Heart left ventricle (tissue), 16 donors: ENCODE measurements at regions not wholly inside any gene's neighbourhood (a gene's known extent, or its start where the extent isn't known, plus 50 kb on each side); places are given as distances from the start of the nearest gene placed in this dataset.
A peak's percentile ranks its signal among the peaks of the same experiment; 100 is the strongest.
"Not testable (repeated sequence)": the region's sequence is repeated elsewhere in the genome, so short reads cannot be mapped to it uniquely, and the experiment has no call there.

ENCODE experiments used
- ATAC-seq, 4 donors: fragments of 200-7000 bp; cut with Tn5 transposase; one replicate each; pipeline ENCODE4 v1.9.1; 2020 to 2022; ENCODE audit warnings: moderate library complexity in 4 of 4, mild to moderate bottlenecking in 3 of 4, moderate number of reproducible peaks in 1 of 4
- DNase-seq, 5 donors: peaks; one replicate each; pipeline ENCODE4 v3.0.0-alpha.2; 2020
- H3K27ac ChIP-seq, 12 donors: fragments of 200-600 bp; sonication (generic) in 4 of 12; one replicate each; pipeline versions ENCODE4 v1.5.0 to v1.8.0; 2016 to 2022; ENCODE audit warnings: mild to moderate bottlenecking in 2 of 12
- H3K27me3 ChIP-seq, 9 donors: fragments of 200-600 bp; sonication (generic) in 2 of 9; one replicate each; pipeline versions ENCODE4 v1.5.1 to v1.8.0; 2016 to 2022; ENCODE audit warnings: mild to moderate bottlenecking in 3 of 9
- H3K36me3 ChIP-seq, 9 donors: fragments of 200-600 bp; sonication (generic) in 2 of 9; one replicate each; pipeline versions ENCODE4 v1.5.0 to v1.8.0; 2018 to 2022; ENCODE audit warnings: mild to moderate bottlenecking in 2 of 9
- H3K4me1 ChIP-seq, 12 donors: fragments of 200-600 bp; sonication (generic) in 4 of 12; one replicate each; pipeline versions ENCODE4 v1.5.0 to v1.8.0; 2016 to 2022; ENCODE audit warnings: mild to moderate bottlenecking in 3 of 12
- H3K4me3 ChIP-seq, 12 donors: fragments of 200-600 bp; sonication (generic) in 4 of 12; one replicate each; pipeline versions ENCODE4 v1.5.0 to v1.8.0; 2017 to 2022; ENCODE audit warnings: mild to moderate bottlenecking in 9 of 12, moderate library complexity in 4 of 12
- H3K9me3 ChIP-seq, 12 donors: fragments of 200-600 bp; sonication (generic) in 4 of 12; one replicate each; pipeline versions ENCODE4 v1.5.0 to v1.8.0; 2016 to 2022; ENCODE audit warnings: mild to moderate bottlenecking in 1 of 12
- CTCF ChIP-seq, 12 donors: fragments of 200-600 bp; sonication (generic) in 4 of 12; IDR thresholded peaks; one replicate each; pipeline versions ENCODE4 v1.5.0 to v1.8.0; 2018 to 2022; ENCODE audit warnings: antibody characterized with exemption in 12 of 12, mild to moderate bottlenecking in 5 of 12
- POLR2A ChIP-seq, 2 donors: fragments of 450-650 bp; IDR thresholded peaks; one replicate each; pipeline ENCODE4 v1.6.1; 2017; ENCODE audit warnings: antibody characterized with exemption in 2 of 2, mild to moderate bottlenecking in 2 of 2, moderate library complexity in 2 of 2
- WGBS, 4 donors: extraction: QIAGEN DNeasy Blood & Tissue Kit in 2 of 4; methylation state at CpG; one replicate each; pipeline versions ENCODE4 v1.1.5 to v1.1.7; 2013 to 2018; 5-methylcytosine and 5-hydroxymethylcytosine counted together
- intact Hi-C, 10 donors: fragments of 100-400 bp; cut with DNase I; formaldehyde crosslinking; loops; one replicate each; pipeline versions ENCODE4 v1.11.1 to v1.14.2; 2022
- donor health status: ischemic (EF 13 %, LVEDD 7.1; RV severe dilation, severe dysfunction).
- donor health status: healthy with polysubstance abuse.
- donor health status: DM: no; HTN: yes; CAD: no.
- donor health status: DM: no; HTN: no; CAD: no.
- donor health status: ischemic (EF 25% LVEDD 6.9; RV normal size, moderate dysfunction).
- donor health status: ischemic (EF 25% LVEDD 5.7; RV mildly dilated, moderate dysfunction).
- donor health status: healthy.
- donor health status: DM: yes; HTN: yes; CAD: no.
- donor health status: ischemic (EF 35%, LVEDD 5.7; RV mildly dilated, moderate dysfunction).
- donor health status: nonischemic (EF 11% LVEDD 7.7; RV severe dilation, severe dysfunction).
- donor health status: DM: yes; HTN: yes; CAD: no.
- donor health status: PGD.
- donor health status: ischemic (EF 29% LVEDD 5.4; RV normal size, mild dysfunction).
- donor health status: nonischemic (EF 23%, LVEDD 6.1; RV moderate dilation, normal function).

- H3K27ac ChIP-seq = peak overlapping the region in 5 of 12 donors; percentile 30 to 39 (median 32)
- WGBS, 4 donors = 32 to 38% (median 34%) methylated on average over 11 of the region's 11 CpGs
- no peaks in the 10 kb centered on the region for H3K36me3 ChIP-seq
- TF ChIP-seq POLR2A (IDR thresholded peaks at IDR 0.05) (no peak), CTCF (IDR thresholded peaks at IDR 0.05) (no peak)
- no peaks in the 10 kb centered on the region for H3K9me3 ChIP-seq
- no peaks in the 10 kb centered on the region for H3K27me3 ChIP-seq
- intact Hi-C loops = no loop called here
- DNase-seq = peak in 1 of 5 donors; percentile 18
- peaks cover 0 to 18% (median 11%) of the 10 kb centered on the region in 12 donors for H3K4me1 ChIP-seq
- H3K4me3 ChIP-seq = no peak overlapping the region
- peak in 3 of 4 donors; percentile 20 to 72 (median 72) for ATAC-seq
These were observed 83.8 kb downstream of the EBLN1 start for GRCh38 chr10:22133749-22134624.

GRCh38 chr10:22130824-22131223 is 87.0 kb downstream of the EBLN1 start:
- DNase-seq, intact Hi-C loops: not testable (repeated sequence)
- 70 to 84% (median 79%) methylated on average over 5 to 6 of the region's 6 CpGs for WGBS, 4 donors

GRCh38 chr10:22129612-22130011 is 88.2 kb downstream of the EBLN1 start:
- H3K36me3 ChIP-seq, H3K9me3 ChIP-seq, H3K27ac ChIP-seq, DNase-seq, H3K27me3 ChIP-seq, H3K4me3 ChIP-seq, intact Hi-C loops, ATAC-seq: not testable (repeated sequence)
- WGBS, 4 donors = 94 to 96% (median 95%) methylated on average over 14 to 22 of the region's 22 CpGs
- peaks cover 0 to 16% (median 11%) of the 10 kb centered on the region in 12 donors for H3K4me1 ChIP-seq

More at GRCh38 chr10:22130824-22131223, 87.0 kb downstream of the EBLN1 start:
- not testable (repeated sequence) for ATAC-seq, H3K27me3 ChIP-seq, H3K27ac ChIP-seq, H3K36me3 ChIP-seq, H3K9me3 ChIP-seq, H3K4me3 ChIP-seq
- H3K4me1 ChIP-seq = peaks cover 0 to 18% (median 11%) of the 10 kb centered on the region in 12 donors

GRCh38 chr10:22121181-22121580 is 96.6 kb downstream of the EBLN1 start:
- intact Hi-C loops, H3K36me3 ChIP-seq, H3K27me3 ChIP-seq, H3K4me1 ChIP-seq, H3K27ac ChIP-seq, DNase-seq, H3K4me3 ChIP-seq, ATAC-seq: not testable (repeated sequence)
- WGBS, 4 donors = 65 to 77% (median 74%) methylated on average over 3 of the region's 3 CpGs
- peaks cover 0 to 22% (median 3%) of the 10 kb centered on the region in 12 donors for H3K9me3 ChIP-seq

- H3K4me1 ChIP-seq, DNase-seq, H3K36me3 ChIP-seq, H3K27ac ChIP-seq, intact Hi-C loops, ATAC-seq, H3K4me3 ChIP-seq, H3K27me3 ChIP-seq: not testable (repeated sequence)
- H3K9me3 ChIP-seq = peaks cover 0 to 22% (median 3%) of the 10 kb centered on the region in 12 donors
- WGBS, 4 donors = 85 to 92% (median 88%) methylated on average over 1 of the region's 1 CpG
These were observed 97.7 kb downstream of the EBLN1 start for GRCh38 chr10:22120072-22120471.

GRCh38 chr10:22119575-22119974 is 98.2 kb downstream of the EBLN1 start:
- H3K27ac ChIP-seq, DNase-seq, H3K27me3 ChIP-seq, ATAC-seq, H3K36me3 ChIP-seq, H3K4me3 ChIP-seq, H3K4me1 ChIP-seq, intact Hi-C loops: not testable (repeated sequence)
- 95 to 98% (median 96%) methylated on average over 5 of the region's 5 CpGs for WGBS, 4 donors
- peaks cover 0 to 22% (median 3%) of the 10 kb centered on the region in 12 donors for H3K9me3 ChIP-seq
